PC-3 (cell line): ENCODE measurements at regions not wholly inside any gene's neighbourhood (a gene's known extent, or its start where the extent isn't known, plus 50 kb on each side); places are given as distances from the start of the nearest gene placed in this dataset.
A peak's percentile ranks its signal among the peaks of the same experiment; 100 is the strongest.
"Not testable (repeated sequence)": the region's sequence is repeated elsewhere in the genome, so short reads cannot be mapped to it uniquely, and the experiment has no call there.

Experiments
- ATAC-seq: fragments of 200-7000 bp; cut with Tn5 transposase; 2 replicates; pipeline ENCODE4 v1.9.1; 2020; ENCODE audit warnings: mild to moderate bottlenecking, moderate library complexity
- BruUV-seq: library from RNA; stranded (reverse); fragments of 400-500 nt; replicated peaks from 2 replicates; lab custom pipeline; 2021; lab: Mats Ljungman, UMichigan
- CTCF ChIA-PET: fragments of 300-600 bp; sonication (Branson Sonifier 250); formaldehyde crosslinking; loops from one replicate; lab custom pipeline; 2022; ENCODE audit warnings: antibody characterized with exemption; lab: Charles Lee
- POLR2A ChIA-PET: fragments of 300-600 bp; sonication (Branson Sonifier 250); formaldehyde crosslinking; loops from one replicate; lab custom pipeline; 2022; ENCODE audit warnings: antibody characterized with exemption; ENCODE audit not compliant: unreplicated experiment; lab: Charles Lee
- DNase-seq: peaks from one replicate; pipeline ENCODE4 v3.0.0-alpha.2; 2015
- H2AFZ ChIP-seq: fragments of 300-600 bp; sonication (generic); 2 replicates; pipeline ENCODE4 v1.6.0; 2016; ENCODE audit warnings: antibody characterized with exemption, low read length
- H3F3A ChIP-seq: fragments of 300-600 bp; sonication (generic); one replicate; pipeline ENCODE4 v1.6.0; 2017; ENCODE audit warnings: antibody characterized with exemption, low read length, control low read depth, mild to moderate bottlenecking; ENCODE audit not compliant: unreplicated experiment
- H3K27ac ChIP-seq: fragments of 300-600 bp; sonication (generic); 2 replicates; pipeline ENCODE4 v1.5.1; 2016; ENCODE audit warnings: mild to moderate bottlenecking, low read length
- H3K27me3 ChIP-seq: fragments of 300-600 bp; sonication (generic); 2 replicates; pipeline ENCODE4 v1.6.1; 2016; ENCODE audit warnings: low read length, mixed read lengths
- H3K36me3 ChIP-seq: fragments of 300-600 bp; sonication (generic); 2 replicates; pipeline ENCODE4 v1.6.1; 2016; ENCODE audit warnings: low read depth, mixed run types, low read length, mixed read lengths
- H3K4me1 ChIP-seq: fragments of 300-600 bp; sonication (generic); 2 replicates; pipeline ENCODE4 v1.5.1; 2016; ENCODE audit warnings: low read length; ENCODE audit not compliant: insufficient read depth
- H3K4me2 ChIP-seq: fragments of 300-600 bp; sonication (generic); 2 replicates; pipeline ENCODE4 v1.6.0; 2016; ENCODE audit warnings: low read length
- H3K4me3 ChIP-seq: fragments of 300-600 bp; sonication (generic); 2 replicates; pipeline ENCODE4 v1.5.1; 2016; ENCODE audit warnings: mild to moderate bottlenecking, low read length, mixed read lengths
- H3K79me2 ChIP-seq: fragments of 300-600 bp; sonication (generic); 2 replicates; pipeline ENCODE4 v1.6.1; 2017; ENCODE audit warnings: low read length, mixed read lengths
- H3K9ac ChIP-seq: fragments of 300-600 bp; sonication (generic); 2 replicates; pipeline ENCODE4 v1.6.0; 2016; ENCODE audit warnings: mild to moderate bottlenecking, low read length
- H3K9me2 ChIP-seq: fragments of 300-600 bp; sonication (generic); replicated peaks from 2 replicates; pipeline ENCODE4 v1.6.1; 2016; ENCODE audit warnings: mixed run types, low read length, mixed read lengths
- H3K9me3 ChIP-seq: fragments of 300-600 bp; sonication (generic); 2 replicates; pipeline ENCODE4 v1.6.1; 2016; ENCODE audit warnings: low read length, mixed read lengths
- H4K20me1 ChIP-seq: fragments of 300-600 bp; sonication (generic); 2 replicates; pipeline ENCODE4 v1.6.1; 2016; ENCODE audit warnings: low read length, mixed read lengths
- CTCF ChIP-seq: fragments of 300-600 bp; sonication (generic); conservative IDR thresholded peaks from 2 replicates; pipeline ENCODE4 v1.5.1; 2017; ENCODE audit warnings: antibody characterized with exemption, low read depth, mild to moderate bottlenecking, low read length
- EZH2 ChIP-seq: fragments of 300-600 bp; sonication (generic); IDR thresholded peaks from one replicate; pipeline ENCODE4 v1.6.1; 2017; ENCODE audit warnings: antibody characterized with exemption, mild to moderate bottlenecking, low read length; ENCODE audit not compliant: unreplicated experiment
- EZH2phosphoT487 ChIP-seq: fragments of 300-600 bp; sonication (generic); IDR thresholded peaks from 2 replicates; pipeline ENCODE4 v1.6.1; 2018; ENCODE audit warnings: mild to moderate bottlenecking, antibody characterized with exemption, low read length, borderline replicate concordance
- intact Hi-C: fragments of 100-400 bp; cut with micrococcal nuclease; formaldehyde crosslinking; loops from 2 replicates; pipeline ENCODE4 v1.9.0; 2023

DNA sequence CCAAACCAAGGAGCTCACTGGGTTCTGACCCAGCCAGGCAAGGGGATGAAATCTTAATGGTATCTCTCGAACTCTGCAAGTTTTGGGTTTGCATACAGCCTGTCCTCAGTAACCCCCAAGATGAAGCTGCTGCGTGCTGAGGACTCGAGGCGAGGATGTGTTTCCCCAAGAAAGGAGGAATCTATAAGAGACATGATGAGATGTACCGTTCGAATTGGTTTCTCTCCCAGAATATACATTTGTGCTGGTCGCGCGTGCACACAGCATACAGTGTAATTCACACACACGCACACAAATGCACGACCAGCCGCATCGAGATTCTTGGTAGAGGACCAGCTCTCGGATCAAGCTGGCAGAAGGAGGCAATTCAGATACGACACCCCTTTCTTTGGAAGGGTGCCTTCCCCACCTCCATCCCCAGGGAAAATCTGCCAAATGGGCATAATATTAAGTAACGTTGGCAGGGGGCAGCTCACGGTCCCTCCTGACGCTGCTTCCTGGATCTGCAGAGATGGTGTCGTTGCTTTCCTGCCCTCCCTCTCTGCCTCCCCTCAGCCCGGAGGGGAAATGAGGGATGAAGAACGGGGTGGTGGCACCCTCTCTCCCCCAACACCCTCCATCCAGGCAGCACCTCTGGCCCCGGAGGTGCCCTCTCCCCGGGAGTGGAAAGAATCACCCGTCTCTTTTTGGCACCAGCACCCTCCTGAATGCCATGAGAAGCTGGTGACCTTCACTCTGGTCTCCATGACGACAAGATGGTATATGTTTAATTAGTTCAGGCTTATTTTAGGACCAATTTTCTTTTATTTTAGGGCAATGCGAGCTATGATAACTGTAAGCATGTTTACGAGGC, 310.2 kb downstream of the ZNF536 start:
- ChIA-PET CTCF (interaction anchor here (0.5 to 1.1 kb wide), 4 partner anchors 1609 to 1887 kb away, joined by 3 to 15 read pairs (median 4); no protein-coding TSS in a partner anchor), POLR2A (no interaction called here)
- no peak overlapping the region for H2AFZ ChIP-seq
- H3K36me3 ChIP-seq: no peaks in the 10 kb centered on the region
- H3F3A ChIP-seq: no peaks in the 10 kb centered on the region
- H4K20me1 ChIP-seq: no peaks in the 10 kb centered on the region
- 0 out of 2 replicates have a peak, but pooled peaks cover 3% of the 10 kb centered on the region for H3K4me1 ChIP-seq
- no peak overlapping the region for H3K4me3 ChIP-seq
- TF ChIP-seq EZH2phosphoT487: no peak
- no peak for TF ChIP-seq CTCF
- no peak for TF ChIP-seq EZH2
- H3K9me3 ChIP-seq: no peaks in the 10 kb centered on the region
- intact Hi-C loops: loop anchor here (2.0 kb wide), 1 partner anchor 1542 kb away; no protein-coding TSS in a partner anchor
- no peaks in the 10 kb centered on the region for H3K27me3 ChIP-seq
- no peaks in the 10 kb centered on the region for H3K79me2 ChIP-seq
- H3K9me2 ChIP-seq: no peaks in the 10 kb centered on the region
- BruUV-seq: no TSS peak
- H3K27ac ChIP-seq: no peak overlapping the region
- H3K4me2 ChIP-seq: 0 out of 2 replicates have a peak overlapping the region, but pooled peaks have one; percentile 4
- no peak overlapping the region for H3K9ac ChIP-seq
- ATAC-seq (no peak), DNase-seq (no peak)

DNA sequence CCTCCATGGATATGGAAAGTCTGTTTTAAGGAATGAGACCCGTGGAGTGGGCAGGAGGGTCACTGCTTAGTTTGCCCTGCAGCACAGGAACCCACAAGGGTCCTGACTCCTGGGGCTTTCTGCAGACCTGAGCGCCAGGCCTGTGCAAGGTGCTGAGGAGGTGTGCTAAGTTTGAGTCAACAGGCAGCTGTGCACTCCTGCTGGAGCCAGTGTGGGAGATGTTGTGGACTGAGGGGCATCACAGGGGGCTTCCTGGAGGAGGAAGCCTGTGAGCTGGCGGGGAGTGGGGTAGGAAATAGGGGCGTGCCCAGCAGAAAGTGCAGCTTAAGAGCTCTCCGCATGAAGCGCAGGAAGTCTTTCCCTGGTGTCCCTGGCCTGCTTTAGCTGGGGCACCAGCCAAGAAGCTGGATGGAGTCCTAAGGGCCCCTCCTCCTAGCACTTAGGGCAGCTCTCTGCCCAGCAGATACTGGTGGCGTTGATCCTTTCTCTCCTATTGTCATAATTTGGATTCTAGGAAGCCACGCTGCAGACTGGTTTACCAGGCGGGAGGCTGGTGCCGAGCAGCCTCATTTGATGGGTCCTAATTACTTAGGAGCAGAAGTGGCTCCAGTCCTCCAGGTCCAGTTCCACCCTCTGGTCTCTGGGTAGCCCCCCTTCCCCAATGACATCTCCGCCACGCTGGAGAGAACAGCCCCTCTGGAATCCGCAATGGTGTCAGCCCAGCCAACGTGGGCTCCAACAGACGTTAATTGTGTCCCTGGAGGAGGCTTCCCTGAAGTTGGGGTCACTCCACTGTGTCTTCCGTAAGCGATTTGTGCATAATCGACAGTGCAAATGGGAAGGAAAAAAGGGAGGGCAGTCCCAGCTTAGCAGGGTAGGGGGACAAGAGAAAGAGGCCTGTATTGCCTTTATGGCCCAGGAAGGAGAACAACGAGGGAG, 309.2 kb downstream of the ZNF536 start:
- H4K20me1 ChIP-seq: no peaks in the 10 kb centered on the region
- no TSS peak for BruUV-seq
- no peak overlapping the region for H3K4me3 ChIP-seq
- no peaks in the 10 kb centered on the region for H3K27me3 ChIP-seq
- ChIA-PET POLR2A (no interaction called here), CTCF (no interaction called here)
- H2AFZ ChIP-seq: no peak overlapping the region
- no peak overlapping the region for H3K9ac ChIP-seq
- intact Hi-C loops: loop anchor here (2.0 kb wide), 1 partner anchor 1543 kb away; no protein-coding TSS in a partner anchor
- ATAC-seq: no peak
- no peak overlapping the region for H3K27ac ChIP-seq
- H3K79me2 ChIP-seq: no peaks in the 10 kb centered on the region
- H3K36me3 ChIP-seq: no peaks in the 10 kb centered on the region
- H3K4me2 ChIP-seq: no peak overlapping the region
- no peak for DNase-seq
- H3K9me2 ChIP-seq: no peaks in the 10 kb centered on the region
- H3K9me3 ChIP-seq: no peaks in the 10 kb centered on the region
- TF ChIP-seq CTCF: no peak
- TF ChIP-seq EZH2: no peak
- TF ChIP-seq EZH2phosphoT487: no peak
- H3K4me1 ChIP-seq: 0 out of 2 replicates have a peak, but pooled peaks cover 3% of the 10 kb centered on the region
- no peaks in the 10 kb centered on the region for H3F3A ChIP-seq

DNA sequence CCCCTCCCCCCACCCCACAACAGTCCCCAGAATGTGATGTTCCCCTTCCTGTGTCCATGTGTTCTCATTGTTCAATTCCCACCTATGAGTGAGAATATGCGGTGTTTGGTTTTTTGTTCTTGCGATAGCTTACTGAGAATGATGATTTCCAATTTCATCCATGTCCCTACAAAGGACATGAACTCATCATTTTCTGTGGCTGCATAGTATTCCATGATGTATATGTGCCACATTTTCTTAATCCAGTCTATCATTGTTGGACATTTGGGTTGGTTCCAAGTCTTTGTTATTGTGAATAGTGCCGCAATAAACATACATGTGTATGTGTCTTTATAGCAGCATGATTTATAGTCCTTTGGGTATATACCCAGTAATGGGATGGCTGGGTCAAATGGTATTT, 308.2 kb downstream of the ZNF536 start:
- H3K36me3 ChIP-seq, H3K4me3 ChIP-seq, H3K79me2 ChIP-seq, H3F3A ChIP-seq, H3K9ac ChIP-seq, DNase-seq, H2AFZ ChIP-seq, CTCF ChIA-PET, H3K27me3 ChIP-seq, H3K27ac ChIP-seq, H4K20me1 ChIP-seq, H3K4me1 ChIP-seq, intact Hi-C loops, H3K9me3 ChIP-seq, ATAC-seq, BruUV-seq, H3K9me2 ChIP-seq, POLR2A ChIA-PET, H3K4me2 ChIP-seq: not testable (repeated sequence)
